Gastroesophageal sphincter (tissue), 4 donors: ENCODE measurements at regions not wholly inside any gene's neighbourhood (a gene's known extent, or its start where the extent isn't known, plus 50 kb on each side); places are given as distances from the start of the nearest gene placed in this dataset.
"Not testable (repeated sequence)": the region's sequence is repeated elsewhere in the genome, so short reads cannot be mapped to it uniquely, and the experiment has no call there.

ENCODE experiments used
- ATAC-seq: fragments of 150-250 bp; one replicate; pipeline ENCODE4 v1.9.1; 2016; ENCODE audit warnings: mild to moderate bottlenecking, moderate library complexity
- H3K27ac ChIP-seq, 4 donors: fragments of 200-600 bp; sonication (generic) in 3 of 4; 1 replicate in 3 of 4; 2 replicates in 1 of 4; pipeline ENCODE4 v1.5.1; 2016 to 2019
- H3K27me3 ChIP-seq: fragments of 200-600 bp; sonication (generic); one replicate; pipeline ENCODE4 v1.5.1; 2019
- H3K36me3 ChIP-seq, 2 donors: fragments of 200-600 bp; sonication (generic); one replicate each; pipeline ENCODE4 v1.5.1; 2019; ENCODE audit warnings: control low read depth in 1 of 2
- H3K4me1 ChIP-seq, 3 donors: fragments of 200-600 bp; sonication (generic); 1 replicate in 2 of 3; 2 replicates in 1 of 3; pipeline ENCODE4 v1.5.1; 2016 to 2019; ENCODE audit warnings: control low read depth in 2 of 3
- H3K4me3 ChIP-seq, 2 donors: fragments of 200-600 bp; sonication (generic); one replicate each; pipeline ENCODE4 v1.5.1; 2019; ENCODE audit warnings: mild to moderate bottlenecking in 1 of 2, moderate library complexity in 1 of 2
- H3K9me3 ChIP-seq, 3 donors: fragments of 200-600 bp; sonication (generic); one replicate each; pipeline ENCODE4 v1.5.1; 2017 to 2019; ENCODE audit warnings: control low read depth in 2 of 3
- CTCF ChIP-seq, 4 experiments: fragments of 200-600 bp in 2 of 4; fragments of 450-650 bp in 2 of 4; sonication (generic) in 1 of 4; IDR thresholded peaks; one replicate each; pipeline ENCODE4 v1.5.1; 2017 to 2019; ENCODE audit warnings: antibody characterized with exemption in 4 of 4, mild to moderate bottlenecking in 2 of 4, moderate library complexity in 2 of 4
- EP300 ChIP-seq: sonication (generic); formaldehyde crosslinking; IDR thresholded peaks from one replicate; pipeline ENCODE4 v1.6.1; 2017; ENCODE audit warnings: antibody characterized with exemption, mild to moderate bottlenecking
- POLR2A ChIP-seq, 2 donors: fragments of 450-650 bp; IDR thresholded peaks; one replicate each; pipeline ENCODE4 v1.6.1; 2017; ENCODE audit warnings: antibody characterized with exemption in 2 of 2, mild to moderate bottlenecking in 2 of 2, moderate library complexity in 1 of 2
- POLR2AphosphoS5 ChIP-seq: sonication (generic); formaldehyde crosslinking; IDR thresholded peaks from one replicate; pipeline ENCODE4 v1.6.1; 2017; ENCODE audit warnings: antibody characterized with exemption
- whole genome bisulfite sequencing, 2 donors: methylation state at CpG; one replicate each; pipeline ENCODE4 v1.1.5; 2018; ENCODE audit warnings: low coverage in 1 of 2; 5-methylcytosine and 5-hydroxymethylcytosine counted together

- ATAC-seq, result no peak
- WGBS, 2 donors, result 83 to 100% methylated on average over 1 of the region's 1 CpG
- no peaks in the 10 kb centered on the region for H3K36me3 ChIP-seq
- no peak overlapping the region for H3K4me3 ChIP-seq
- TF ChIP-seq POLR2AphosphoS5 (no peak), CTCF (IDR thresholded peaks at IDR 0.05) (no peak), EP300 (no peak), POLR2A (IDR thresholded peaks at IDR 0.05) (no peak)
- peaks cover 0 to 38% (median 0%) of the 10 kb centered on the region in 3 donors for H3K9me3 ChIP-seq
- H3K27me3 ChIP-seq, result no peaks in the 10 kb centered on the region
- H3K27ac ChIP-seq, result no peak overlapping the region
- no peaks in the 10 kb centered on the region for H3K4me1 ChIP-seq
Measured at GRCh38 chr17:31623990-31624389, 232.5 kb downstream of the RAB11FIP4 start.

GRCh38 chr17:31622500-31622899, 231.0 kb downstream of the RAB11FIP4 start:
- H3K36me3 ChIP-seq, result no peaks in the 10 kb centered on the region
- H3K27me3 ChIP-seq, result no peaks in the 10 kb centered on the region
- WGBS, 2 donors, result 81 to 89% methylated on average over 3 of the region's 3 CpGs
- no peak for TF ChIP-seq POLR2AphosphoS5
- no peak for TF ChIP-seq EP300
- no peak for TF ChIP-seq POLR2A (IDR thresholded peaks at IDR 0.05)
- TF ChIP-seq CTCF (IDR thresholded peaks at IDR 0.05), result no peak
- H3K9me3 ChIP-seq, result peaks cover 0 to 36% (median 0%) of the 10 kb centered on the region in 3 donors
- H3K4me1 ChIP-seq, result no peaks in the 10 kb centered on the region
- H3K27ac ChIP-seq, result no peak overlapping the region
- no peak overlapping the region for H3K4me3 ChIP-seq
- ATAC-seq, result no peak

- no peak overlapping the region for H3K4me3 ChIP-seq
- ATAC-seq, result no peak
- H3K27ac ChIP-seq, result no peak overlapping the region
- 90 to 91% methylated on average over 4 of the region's 4 CpGs for WGBS, 2 donors
- no peaks in the 10 kb centered on the region for H3K36me3 ChIP-seq
- peaks cover 0 to 34% (median 0%) of the 10 kb centered on the region in 3 donors for H3K9me3 ChIP-seq
- no peaks in the 10 kb centered on the region for H3K27me3 ChIP-seq
- no peak for TF ChIP-seq POLR2A (IDR thresholded peaks at IDR 0.05)
- TF ChIP-seq CTCF (IDR thresholded peaks at IDR 0.05), result no peak
- TF ChIP-seq POLR2AphosphoS5, result no peak
- TF ChIP-seq EP300, result no peak
- no peaks in the 10 kb centered on the region for H3K4me1 ChIP-seq
Measured at GRCh38 chr17:31621566-31621965, 230.1 kb downstream of the RAB11FIP4 start.

GRCh38 chr17:31611053-31611452, 219.6 kb downstream of the RAB11FIP4 start:
- H3K4me1 ChIP-seq, H3K4me3 ChIP-seq, ATAC-seq, H3K27ac ChIP-seq, H3K27me3 ChIP-seq, H3K9me3 ChIP-seq, H3K36me3 ChIP-seq: not testable (repeated sequence)
- 71 to 81% methylated on average over 1 to 4 of the region's 4 CpGs for WGBS, 2 donors

- no peak overlapping the region for H3K27ac ChIP-seq
- ATAC-seq, result no peak
- H3K36me3 ChIP-seq, result no peaks in the 10 kb centered on the region
- H3K4me3 ChIP-seq, result no peak overlapping the region
- WGBS, 2 donors, result 80 to 100% methylated on average over 1 to 5 of the region's 6 CpGs
- no peaks in the 10 kb centered on the region for H3K4me1 ChIP-seq
- TF ChIP-seq CTCF (IDR thresholded peaks at IDR 0.05) (no peak), POLR2A (IDR thresholded peaks at IDR 0.05) (no peak), POLR2AphosphoS5 (no peak), EP300 (no peak)
- H3K9me3 ChIP-seq, result no peaks in the 10 kb centered on the region
- H3K27me3 ChIP-seq, result no peaks in the 10 kb centered on the region
Measured at GRCh38 chr17:31609996-31610910, 218.8 kb downstream of the RAB11FIP4 start.
